ENCODE measurements at regions not wholly inside any gene's neighbourhood (a gene's known extent, or its start where the extent isn't known, plus 50 kb on each side); places are given as distances from the start of the nearest gene placed in this dataset.
"Not testable (repeated sequence)": the region's sequence is repeated elsewhere in the genome, so short reads cannot be mapped to it uniquely, and the experiment has no call there.

DNA sequence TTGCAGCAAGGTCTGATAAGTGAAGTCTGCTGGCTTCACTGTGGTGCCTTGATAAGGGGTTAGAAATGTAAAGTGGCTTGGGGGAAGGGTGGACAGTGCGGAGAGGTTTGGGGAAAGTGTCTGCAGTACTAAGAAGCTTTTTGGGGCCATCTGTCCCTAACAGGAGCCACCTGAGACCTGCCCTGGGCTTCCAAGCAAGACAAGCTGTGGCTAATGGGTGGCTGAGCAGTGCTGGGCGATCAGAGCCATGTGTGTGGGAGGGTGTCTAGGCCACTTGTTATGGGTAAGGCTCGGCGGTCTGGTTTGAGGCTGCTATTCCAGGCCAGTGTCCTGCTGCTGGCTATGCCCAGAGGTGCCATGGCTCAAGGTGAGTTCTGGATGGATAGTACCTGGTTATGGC, 185.4 kb upstream of the MTMR8 start:
- in situ Hi-C loops (cut with MboI; ENCODE audit: low pct_unique_long_range_greater_than_20kb, low sequenced_read_pairs): no loop called here
- no peak for DNase-seq

DNA sequence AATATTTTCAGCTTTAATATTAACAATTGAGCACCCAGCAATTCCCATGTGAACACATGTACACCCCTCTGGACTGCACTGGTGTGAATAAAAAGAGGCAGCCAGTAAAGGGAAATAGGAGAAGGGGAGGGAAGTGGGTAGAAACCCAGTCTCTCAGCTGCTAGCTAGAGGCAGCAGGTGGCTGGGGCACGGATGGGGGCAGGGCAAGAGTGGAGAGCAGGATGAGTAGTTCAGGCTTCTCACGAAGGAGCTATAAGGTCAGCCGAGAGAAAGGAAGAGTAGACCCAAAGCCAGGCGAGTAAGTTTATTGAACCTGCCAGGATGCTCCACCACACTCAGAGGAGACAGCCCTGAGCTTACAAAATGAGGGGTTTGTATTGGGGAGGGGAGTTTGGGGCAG, 184.8 kb upstream of the MTMR8 start:
- no peak for DNase-seq
- in situ Hi-C loops (cut with MboI; ENCODE audit: low pct_unique_long_range_greater_than_20kb, low sequenced_read_pairs): no loop called here

DNA sequence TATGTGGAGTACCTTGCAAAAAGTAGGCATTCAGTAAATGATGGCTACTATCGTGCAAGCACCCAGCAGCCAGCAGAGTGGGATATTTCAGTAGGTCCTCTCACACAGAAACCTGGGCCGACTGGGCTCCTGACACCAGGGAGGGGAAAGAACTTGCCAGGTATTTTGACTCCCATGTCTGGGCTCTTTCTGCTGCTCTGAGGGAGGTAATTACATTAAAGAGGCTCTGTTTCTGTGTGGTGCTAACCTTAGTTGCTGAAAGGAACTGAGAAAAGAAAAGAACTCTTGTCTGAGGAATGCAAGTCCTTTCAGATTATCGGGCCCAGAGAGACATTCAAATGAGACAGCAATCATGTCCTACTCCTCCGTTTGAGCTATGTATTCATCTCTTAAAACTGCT, 175.8 kb upstream of the MTMR8 start:
- no peak for DNase-seq
- in situ Hi-C loops (cut with MboI; ENCODE audit: low pct_unique_long_range_greater_than_20kb, low sequenced_read_pairs): no loop called here

DNA sequence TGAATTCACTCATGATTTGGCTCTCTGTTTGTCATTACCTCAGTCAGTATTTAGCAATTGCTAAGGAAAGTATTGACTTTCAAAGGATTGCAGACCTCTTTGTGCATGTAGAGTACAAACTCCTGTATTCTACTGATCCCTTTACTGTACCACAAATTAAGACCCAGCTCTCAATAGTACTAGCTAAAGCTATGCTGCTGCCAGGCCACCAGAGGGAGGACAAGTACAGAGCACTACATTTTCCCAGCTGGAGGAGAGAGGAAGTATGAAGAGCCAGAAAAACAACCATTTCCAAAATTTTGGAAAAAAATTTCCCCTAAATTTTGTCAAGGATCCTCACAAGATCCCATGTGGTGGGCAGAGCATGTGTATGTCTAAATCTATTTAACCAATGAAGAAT, 175.0 kb upstream of the MTMR8 start:
- in situ Hi-C loops (cut with MboI; ENCODE audit: low pct_unique_long_range_greater_than_20kb, low sequenced_read_pairs): no loop called here

DNA sequence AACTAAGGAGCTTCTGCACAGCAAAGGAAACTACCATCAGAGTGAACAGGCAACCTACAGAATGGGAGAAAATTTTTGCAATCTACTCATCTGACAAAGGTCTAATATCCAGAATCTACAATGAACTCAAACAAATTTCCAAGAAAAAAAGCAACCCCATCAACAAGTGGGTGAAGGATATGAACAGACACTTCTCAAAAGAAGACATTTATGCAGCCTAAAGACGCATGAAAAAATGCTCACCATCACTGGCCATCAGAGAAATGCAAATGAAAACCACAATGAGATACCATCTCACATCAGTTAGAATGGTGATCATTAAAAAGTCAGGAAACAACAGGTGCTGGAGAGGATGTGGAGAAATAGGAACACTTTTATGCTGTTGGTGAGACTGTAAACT, 170.1 kb upstream of the MTMR8 start:
- DNase-seq; in situ Hi-C loops (cut with MboI; ENCODE audit: low pct_unique_long_range_greater_than_20kb, low sequenced_read_pairs): not testable (repeated sequence)

More for the DNA sequence above, 175.0 kb upstream of the MTMR8 start:
- peak; percentile 12 for DNase-seq

DNA sequence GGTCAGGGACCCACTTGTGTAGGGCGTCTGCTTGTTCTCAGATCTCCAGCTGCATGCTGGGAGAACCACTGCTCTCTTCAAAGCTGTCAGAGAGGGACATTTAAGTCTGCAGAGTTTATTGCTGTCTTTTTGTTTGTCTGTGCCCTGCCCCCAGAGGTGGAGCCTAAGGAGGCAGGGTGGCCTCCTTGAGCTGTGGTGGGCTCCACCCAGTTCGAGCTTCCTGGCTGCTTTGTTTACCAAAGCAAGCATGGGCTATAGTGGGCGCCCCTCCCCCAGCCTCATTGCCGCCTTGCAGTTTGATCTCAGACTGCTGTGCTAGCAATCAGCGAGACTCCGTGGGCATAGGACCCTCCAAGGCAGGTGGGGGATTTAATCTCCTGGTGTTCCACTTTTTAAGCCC, 154.0 kb upstream of the MTMR8 start:
- DNase-seq; in situ Hi-C loops (cut with MboI; ENCODE audit: low pct_unique_long_range_greater_than_20kb, low sequenced_read_pairs): not testable (repeated sequence)

DNA sequence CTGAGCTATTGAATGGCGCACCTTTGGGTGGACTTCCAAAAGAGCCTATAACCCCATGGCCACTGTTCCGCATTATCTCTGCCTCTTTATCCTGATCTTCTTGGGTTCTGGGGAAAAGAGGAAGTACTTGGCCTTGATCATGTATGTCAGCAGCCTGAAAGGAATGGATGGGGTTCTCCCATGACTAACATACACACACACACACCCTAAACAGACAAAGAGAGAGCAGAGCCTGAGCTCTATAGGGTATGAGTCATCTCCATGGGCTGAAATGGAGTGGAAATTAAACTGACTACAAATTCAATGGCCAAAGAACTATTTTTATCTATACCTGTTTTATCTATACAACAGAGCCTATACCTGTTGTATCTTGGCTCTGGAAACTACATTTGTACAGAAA, 141.5 kb upstream of the MTMR8 start:
- in situ Hi-C loops (cut with MboI; ENCODE audit: low pct_unique_long_range_greater_than_20kb, low sequenced_read_pairs): no loop called here
- peak; percentile 3 for DNase-seq
